Trophoblast cell (in vitro differentiated cells and primary cell): ENCODE measurements at regions not wholly inside any gene's neighbourhood (a gene's known extent, or its start where the extent isn't known, plus 50 kb on each side); places are given as distances from the start of the nearest gene placed in this dataset.

Experiments
- DNase-seq, 2 donors: peaks; one replicate each; pipeline ENCODE4 v3.0.0-alpha.2; 2016
- H2AFZ ChIP-seq: 2 replicates; pipeline ENCODE4 v1.6.1; 2013; ENCODE audit warnings: low read length, moderate library complexity, mild to moderate bottlenecking; ENCODE audit not compliant: insufficient read depth, poor library complexity
- H2AK5ac ChIP-seq: 2 replicates; pipeline ENCODE4 v1.6.1; 2013; ENCODE audit warnings: mild to moderate bottlenecking, low read length
- H2BK120ac ChIP-seq: 2 replicates; pipeline ENCODE4 v1.6.1; 2013; ENCODE audit warnings: low read length, mild to moderate bottlenecking, moderate library complexity; ENCODE audit not compliant: insufficient read depth, poor library complexity
- H2BK12ac ChIP-seq: 2 replicates; pipeline ENCODE4 v1.6.1; 2013; ENCODE audit warnings: mild to moderate bottlenecking, low read length, moderate library complexity
- H2BK5ac ChIP-seq: 2 replicates; pipeline ENCODE4 v1.6.1; 2013; ENCODE audit warnings: low read length, low read depth, moderate library complexity, mild to moderate bottlenecking; ENCODE audit not compliant: poor library complexity
- H3K14ac ChIP-seq: 2 replicates; pipeline ENCODE4 v1.6.1; 2013; ENCODE audit warnings: mild to moderate bottlenecking, low read length
- H3K18ac ChIP-seq: 2 replicates; pipeline ENCODE4 v1.6.1; 2013; ENCODE audit warnings: mild to moderate bottlenecking, low read length
- H3K23ac ChIP-seq: 2 replicates; pipeline ENCODE4 v1.6.1; 2013; ENCODE audit warnings: low read length
- H3K27ac ChIP-seq: 2 replicates; pipeline ENCODE4 v1.5.1; 2013; ENCODE audit warnings: low read depth, mild to moderate bottlenecking, inconsistent platforms, low read length, moderate library complexity
- H3K27me3 ChIP-seq: 2 replicates; pipeline ENCODE4 v1.6.1; 2013; ENCODE audit warnings: inconsistent platforms, mild to moderate bottlenecking, low read length, moderate library complexity; ENCODE audit not compliant: insufficient read depth
- H3K36me3 ChIP-seq, 2 experiments: 1 replicate in 1 of 2; 2 replicates in 1 of 2; pipeline ENCODE4 v1.6.1; 2013; ENCODE audit warnings: low read length in 2 of 2, mild to moderate bottlenecking in 2 of 2, moderate library complexity in 1 of 2; ENCODE audit not compliant: insufficient read depth in 2 of 2, control insufficient read depth in 1 of 2
- H3K4ac ChIP-seq: 2 replicates; pipeline ENCODE4 v1.6.1; 2013; ENCODE audit warnings: low read depth, mild to moderate bottlenecking, low read length, moderate library complexity
- H3K4me1 ChIP-seq, 2 experiments: 1 replicate in 1 of 2; 2 replicates in 1 of 2; pipeline ENCODE4 v1.6.1; 2013; ENCODE audit warnings: low read length in 2 of 2, mild to moderate bottlenecking in 2 of 2, moderate library complexity in 1 of 2; ENCODE audit not compliant: insufficient read depth in 2 of 2, control insufficient read depth in 1 of 2
- H3K4me2 ChIP-seq: 2 replicates; pipeline ENCODE4 v1.6.1; 2013; ENCODE audit warnings: inconsistent platforms, mild to moderate bottlenecking, low read length, moderate library complexity
- H3K4me3 ChIP-seq: 2 replicates; pipeline ENCODE4 v1.5.1; 2013; ENCODE audit warnings: mild to moderate bottlenecking, low read depth, low read length, inconsistent platforms
- H3K79me1 ChIP-seq: one replicate; pipeline ENCODE4 v1.6.1; 2013; ENCODE audit warnings: low read length
- H3K79me2 ChIP-seq: 2 replicates; pipeline ENCODE4 v1.6.1; 2013; ENCODE audit warnings: low read length, mild to moderate bottlenecking; ENCODE audit not compliant: control insufficient read depth, insufficient read depth, poor library complexity
- H3K9ac ChIP-seq: 2 replicates; pipeline ENCODE4 v1.6.1; 2013; ENCODE audit warnings: mild to moderate bottlenecking, low read length
- H3K9me3 ChIP-seq: 2 replicates; pipeline ENCODE4 v1.6.1; 2013; ENCODE audit warnings: low read depth, mild to moderate bottlenecking, control low read depth, inconsistent platforms, low read length; ENCODE audit not compliant: insufficient read depth
- H4K12ac ChIP-seq: 2 replicates; pipeline ENCODE4 v1.6.1; 2013; ENCODE audit warnings: low read depth, mild to moderate bottlenecking, low read length, moderate library complexity
- H4K8ac ChIP-seq: 2 replicates; pipeline ENCODE4 v1.6.1; 2013; ENCODE audit warnings: low read depth, mild to moderate bottlenecking, low read length, moderate library complexity
- H4K91ac ChIP-seq: one replicate; pipeline ENCODE4 v1.6.1; 2013; ENCODE audit warnings: low read depth, mild to moderate bottlenecking, low read length, moderate library complexity
- WGBS: extraction: QIAGEN DNeasy Blood & Tissue Kit; methylation state at CpG from one replicate; pipeline ENCODE4 v1.1.7; 2013; ENCODE audit warnings: missing lambda C conversion rate; ENCODE audit not compliant: insufficient read length, insufficient coverage; ENCODE audit errors: extremely low coverage; 5-methylcytosine and 5-hydroxymethylcytosine counted together

GRCh38 chr6:119526561-119527230 is 177.1 kb upstream of the MAN1A1 start:
- no peak overlapping the region for H3K4ac ChIP-seq
- no peak overlapping the region for H3K9ac ChIP-seq
- H2BK12ac ChIP-seq: no peak overlapping the region
- no peak overlapping the region for H2BK120ac ChIP-seq
- H3K18ac ChIP-seq: no peak overlapping the region
- no peaks in the 10 kb centered on the region for H3K4me1 ChIP-seq
- no peak overlapping the region for H2AFZ ChIP-seq
- H3K4me2 ChIP-seq: no peak overlapping the region
- no peaks in the 10 kb centered on the region for H3K79me2 ChIP-seq
- no peaks in the 10 kb centered on the region for H3K36me3 ChIP-seq
- WGBS: no CpG with 5 or more reads among the region's 7 CpGs
- no peak overlapping the region for H3K14ac ChIP-seq
- DNase-seq: no peak
- no peak overlapping the region for H3K27ac ChIP-seq
- H3K9me3 ChIP-seq: no peaks in the 10 kb centered on the region
- no peak overlapping the region for H2BK5ac ChIP-seq
- no peak overlapping the region for H3K23ac ChIP-seq
- H2AK5ac ChIP-seq: no peak overlapping the region
- H3K79me1 ChIP-seq: no peaks in the 10 kb centered on the region
- no peak overlapping the region for H4K8ac ChIP-seq
- H4K91ac ChIP-seq: no peak overlapping the region
- no peak overlapping the region for H3K4me3 ChIP-seq
- no peaks in the 10 kb centered on the region for H3K27me3 ChIP-seq
- no peak overlapping the region for H4K12ac ChIP-seq

DNA sequence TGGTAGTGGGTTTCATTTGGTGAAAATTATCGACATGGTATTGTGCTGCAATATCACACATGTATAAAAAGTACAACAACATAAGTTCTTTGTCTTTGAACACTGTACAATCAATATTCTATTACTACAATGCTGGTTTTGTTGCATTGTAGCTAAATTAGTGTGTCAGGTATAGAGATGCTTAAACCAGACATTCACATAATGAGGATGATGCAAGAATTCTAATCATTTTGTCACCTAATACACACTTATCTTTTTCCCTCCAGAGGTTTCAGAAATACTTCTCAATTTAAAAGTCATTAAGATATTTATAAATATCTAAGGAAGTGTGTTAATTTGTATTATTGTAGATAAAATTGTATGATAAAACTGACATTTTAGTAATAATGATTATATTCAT is 174.8 kb upstream of the MAN1A1 start:
- Histone ChIP-seq H3K27ac (no peak overlapping the region), H2AK5ac (no peak overlapping the region), H2BK12ac (no peak overlapping the region), H3K14ac (no peak overlapping the region), H3K18ac (no peak overlapping the region), H3K4me1 (no peaks in the 10 kb centered on the region), H3K27me3 (no peaks in the 10 kb centered on the region), H4K91ac (no peak overlapping the region), H3K79me1 (no peaks in the 10 kb centered on the region), H3K36me3 (no peaks in the 10 kb centered on the region), H3K9me3 (no peaks in the 10 kb centered on the region), H2BK5ac (no peak overlapping the region), H4K8ac (no peak overlapping the region), H3K23ac (no peak overlapping the region), H4K12ac (no peak overlapping the region), H2BK120ac (no peak overlapping the region), H3K4me2 (no peak overlapping the region), H3K79me2 (no peaks in the 10 kb centered on the region), H3K9ac (no peak overlapping the region), H3K4ac (no peak overlapping the region), H2AFZ (no peak overlapping the region), H3K4me3 (no peak overlapping the region)
- no CpG with 5 or more reads among the region's 1 CpG for WGBS
- DNase-seq: no peak

GRCh38 chr6:119523556-119523955 is 174.0 kb upstream of the MAN1A1 start:
- H4K91ac ChIP-seq: no peak overlapping the region

GRCh38 chr6:119521251-119521650 is 171.7 kb upstream of the MAN1A1 start:
- Histone ChIP-seq H3K79me2 (no peaks in the 10 kb centered on the region), H3K27ac (no peak overlapping the region), H2BK120ac (no peak overlapping the region), H2BK5ac (no peak overlapping the region), H3K27me3 (no peaks in the 10 kb centered on the region), H3K4ac (no peak overlapping the region), H3K36me3 (no peaks in the 10 kb centered on the region), H3K4me2 (no peak overlapping the region), H3K4me3 (no peak overlapping the region), H3K23ac (no peak overlapping the region), H4K12ac (no peak overlapping the region), H4K91ac (no peak overlapping the region), H3K9ac (no peak overlapping the region), H2AFZ (no peak overlapping the region), H2AK5ac (no peak overlapping the region), H3K9me3 (no peaks in the 10 kb centered on the region), H2BK12ac (no peak overlapping the region), H3K18ac (no peak overlapping the region), H4K8ac (no peak overlapping the region), H3K79me1 (no peaks in the 10 kb centered on the region), H3K4me1 (no peaks in the 10 kb centered on the region), H3K14ac (no peak overlapping the region)
- no peak for DNase-seq
- no CpG with 5 or more reads among the region's 1 CpG for WGBS

More at GRCh38 chr6:119523556-119523955, 174.0 kb upstream of the MAN1A1 start:
- Histone ChIP-seq H3K36me3 (no peaks in the 10 kb centered on the region), H3K27ac (no peak overlapping the region), H2BK12ac (no peak overlapping the region), H4K8ac (no peak overlapping the region), H3K18ac (no peak overlapping the region), H3K27me3 (no peaks in the 10 kb centered on the region), H3K4me2 (no peak overlapping the region), H3K4ac (no peak overlapping the region), H2AK5ac (no peak overlapping the region), H2BK120ac (no peak overlapping the region), H3K4me3 (no peak overlapping the region), H3K9ac (no peak overlapping the region), H2AFZ (no peak overlapping the region), H3K79me2 (no peaks in the 10 kb centered on the region), H3K4me1 (no peaks in the 10 kb centered on the region), H3K14ac (no peak overlapping the region), H3K23ac (no peak overlapping the region), H3K9me3 (no peaks in the 10 kb centered on the region), H4K12ac (no peak overlapping the region), H3K79me1 (no peaks in the 10 kb centered on the region), H2BK5ac (no peak overlapping the region)
- no CpG with 5 or more reads among the region's 1 CpG for WGBS
- no peak for DNase-seq
